GM21367 (cell line): ENCODE measurements at regions not wholly inside any gene's neighbourhood (a gene's known extent, or its start where the extent isn't known, plus 50 kb on each side); places are given as distances from the start of the nearest gene placed in this dataset.
"Not testable (repeated sequence)": the region's sequence is repeated elsewhere in the genome, so short reads cannot be mapped to it uniquely, and the experiment has no call there.

Source experiments
- ATAC-seq: cut with Tn5 transposase; IDR thresholded peaks from one replicate; pipeline ENCODE4 v1.9.1; 2021; ENCODE audit not compliant: unreplicated experiment

GRCh38 chr12:65721541-65722190 lies 102.6 kb upstream of the HMGA2 start:
- ATAC-seq = no peak

DNA sequence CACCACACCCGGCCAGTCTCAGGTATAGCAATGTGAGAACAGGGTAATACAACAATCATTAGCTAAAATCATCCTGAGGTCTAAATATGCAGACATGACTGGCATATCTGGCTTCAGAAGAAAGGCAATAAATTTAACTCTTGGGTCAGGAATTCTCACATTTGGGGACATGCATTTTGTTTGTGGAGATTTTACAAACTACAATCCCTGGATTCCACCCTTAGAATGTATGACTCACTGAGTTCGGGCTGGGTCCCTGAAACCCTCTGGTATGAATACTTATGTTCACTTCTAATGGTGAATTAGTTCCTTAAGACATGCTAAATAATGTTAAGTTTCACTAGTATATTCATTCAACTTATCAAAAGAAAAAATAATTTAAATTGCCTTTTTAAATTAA lies 98.9 kb upstream of the HMGA2 start:
- ATAC-seq = no peak

DNA sequence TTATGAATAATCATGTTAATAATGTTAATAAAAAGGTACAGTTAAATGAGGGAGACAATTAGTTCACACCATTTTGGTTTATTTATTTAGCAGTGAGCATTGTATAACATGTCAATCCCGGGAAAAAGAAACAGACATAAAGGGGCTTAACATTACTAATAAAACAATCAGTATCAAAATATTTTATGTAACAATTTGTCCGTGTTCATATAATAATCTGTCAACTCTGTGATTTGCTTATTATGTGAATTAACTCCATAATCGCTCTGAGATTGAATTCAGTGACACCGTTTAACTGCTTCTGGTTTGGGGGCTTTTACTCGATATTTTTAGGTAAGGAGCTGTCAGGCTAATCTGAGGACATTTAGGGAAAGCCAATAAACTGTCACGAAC lies 95.8 kb upstream of the HMGA2 start:
- ATAC-seq = no peak

GRCh38 chr12:65728848-65729793 lies 95.2 kb upstream of the HMGA2 start:
- no peak for ATAC-seq

DNA sequence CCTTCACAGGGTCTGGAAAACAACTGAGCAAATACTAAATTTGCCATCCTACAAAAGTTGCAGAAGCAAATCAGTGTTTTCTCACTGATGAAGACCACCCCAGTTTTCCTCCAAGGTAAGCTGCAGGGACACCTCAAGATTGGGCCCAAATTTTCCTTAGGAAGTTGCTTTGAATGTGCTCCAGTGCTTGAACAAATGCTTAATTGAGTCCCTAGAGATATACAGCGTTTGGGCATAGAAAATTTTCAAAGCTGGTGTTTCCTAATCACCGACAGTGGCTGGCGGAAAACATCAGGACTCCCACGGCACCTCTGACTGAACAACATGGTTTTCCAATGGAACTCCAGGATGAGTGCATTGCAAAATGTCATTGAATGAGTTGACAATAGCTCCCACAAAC lies 92.5 kb upstream of the HMGA2 start:
- ATAC-seq = no peak

GRCh38 chr12:65733643-65734042 lies 90.6 kb upstream of the HMGA2 start:
- ATAC-seq = not testable (repeated sequence)

- no peak for ATAC-seq
Observed at GRCh38 chr12:65734226-65734625, 90.1 kb upstream of the HMGA2 start.

DNA sequence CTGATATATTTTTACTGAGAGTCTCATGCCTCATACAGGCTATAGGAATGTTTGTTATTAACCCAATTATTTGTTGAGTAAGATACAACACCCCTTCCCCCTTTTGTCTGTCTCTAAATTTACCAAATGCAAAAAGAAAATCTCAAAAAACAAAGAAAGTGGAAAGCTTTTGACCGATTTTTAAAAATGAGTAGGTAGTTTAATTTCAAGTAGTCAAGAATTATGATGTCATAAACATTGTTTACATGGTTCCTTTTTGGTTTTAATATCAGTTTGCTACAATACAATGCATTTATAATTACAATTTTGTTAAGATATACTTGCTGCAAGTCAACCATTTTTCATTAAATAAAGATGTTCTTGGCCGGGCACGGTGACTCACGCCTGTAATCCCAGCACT lies 84.7 kb upstream of the HMGA2 start:
- no peak for ATAC-seq

DNA sequence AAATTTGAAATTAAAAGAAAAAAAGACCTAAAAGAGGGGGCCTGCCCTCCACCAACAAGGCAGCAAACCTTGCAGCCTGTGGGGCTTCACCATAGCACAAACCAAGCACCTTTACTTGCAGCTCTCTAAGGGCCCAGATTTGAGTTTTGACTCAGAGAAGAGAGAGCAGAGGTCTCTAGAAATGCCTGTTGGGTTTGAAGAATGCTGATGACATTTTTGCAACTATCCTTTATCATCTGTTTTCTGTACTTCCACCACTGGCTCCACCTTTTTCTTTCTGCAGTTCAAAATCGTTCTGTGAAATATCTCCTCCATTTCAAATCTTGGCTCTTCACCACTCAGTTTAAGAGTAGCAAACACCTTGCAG lies 83.8 kb upstream of the HMGA2 start:
- ATAC-seq = no peak

- peak; percentile 70 for ATAC-seq
Observed at GRCh38 chr12:65740873-65741600, 83.2 kb upstream of the HMGA2 start.

DNA sequence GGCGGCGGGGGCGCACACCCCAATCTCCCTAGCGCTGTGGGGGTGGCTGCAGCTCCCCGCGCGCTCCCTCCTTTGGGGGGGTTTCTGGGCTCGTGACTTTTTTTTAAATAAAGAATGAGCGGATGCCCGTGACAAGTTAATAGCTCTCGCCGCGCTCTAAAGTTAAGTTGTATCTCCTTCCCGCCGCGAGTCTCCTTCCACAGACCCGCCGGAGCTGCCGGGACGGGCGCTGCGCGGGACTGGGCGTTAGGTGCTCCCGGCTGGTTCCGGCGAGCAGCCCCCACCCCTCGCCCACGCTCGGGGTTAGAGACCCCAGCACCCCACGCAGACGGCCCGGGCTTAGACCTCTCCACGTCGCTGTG lies 82.6 kb upstream of the HMGA2 start:
- ATAC-seq = peak; percentile 17

GRCh38 chr12:65742018-65743010 lies 82.0 kb upstream of the HMGA2 start:
- ATAC-seq = no peak

GRCh38 chr12:65744236-65744840 lies 79.9 kb upstream of the HMGA2 start:
- not testable (repeated sequence) for ATAC-seq

DNA sequence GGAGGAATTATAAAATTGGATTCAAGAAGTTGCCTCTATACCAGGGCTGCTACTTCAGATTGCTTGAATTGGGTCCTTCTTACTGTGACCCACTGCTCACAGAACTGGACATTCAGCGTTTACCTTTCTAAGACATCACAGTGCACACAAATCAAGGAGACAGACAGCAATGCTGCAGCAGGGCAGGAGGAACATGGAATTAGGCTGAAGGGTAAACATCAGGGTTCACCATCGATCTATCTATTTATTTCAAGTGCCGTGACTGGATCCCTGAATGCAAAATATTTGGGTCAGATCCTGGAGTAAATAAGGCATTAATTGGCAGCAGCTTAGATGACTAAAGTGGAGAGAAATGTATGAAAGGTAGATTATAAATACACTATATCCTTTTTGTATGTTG lies 76.9 kb upstream of the HMGA2 start:
- no peak for ATAC-seq

- ATAC-seq = no peak
Observed at GRCh38 chr12:65748332-65748731, 76.0 kb upstream of the HMGA2 start.

DNA sequence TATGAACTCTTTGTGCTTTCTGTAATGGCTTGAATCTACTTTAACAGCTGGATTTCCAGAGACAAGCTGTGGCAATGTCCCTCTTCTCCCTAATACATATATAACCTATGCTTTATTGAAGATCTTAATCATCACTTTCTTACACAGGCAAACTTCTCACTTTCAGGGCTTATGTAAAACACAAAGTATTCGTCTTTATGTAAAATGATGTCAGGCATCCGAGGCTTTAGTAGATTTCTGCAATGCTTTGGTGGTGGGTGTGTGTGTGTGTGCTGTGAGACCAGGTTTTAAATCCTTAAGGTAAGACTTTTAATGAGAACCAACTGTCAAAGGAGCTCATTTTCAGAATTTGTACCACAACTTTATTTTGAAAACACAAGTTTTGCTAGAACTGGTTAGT lies 70.0 kb upstream of the HMGA2 start:
- no peak for ATAC-seq

DNA sequence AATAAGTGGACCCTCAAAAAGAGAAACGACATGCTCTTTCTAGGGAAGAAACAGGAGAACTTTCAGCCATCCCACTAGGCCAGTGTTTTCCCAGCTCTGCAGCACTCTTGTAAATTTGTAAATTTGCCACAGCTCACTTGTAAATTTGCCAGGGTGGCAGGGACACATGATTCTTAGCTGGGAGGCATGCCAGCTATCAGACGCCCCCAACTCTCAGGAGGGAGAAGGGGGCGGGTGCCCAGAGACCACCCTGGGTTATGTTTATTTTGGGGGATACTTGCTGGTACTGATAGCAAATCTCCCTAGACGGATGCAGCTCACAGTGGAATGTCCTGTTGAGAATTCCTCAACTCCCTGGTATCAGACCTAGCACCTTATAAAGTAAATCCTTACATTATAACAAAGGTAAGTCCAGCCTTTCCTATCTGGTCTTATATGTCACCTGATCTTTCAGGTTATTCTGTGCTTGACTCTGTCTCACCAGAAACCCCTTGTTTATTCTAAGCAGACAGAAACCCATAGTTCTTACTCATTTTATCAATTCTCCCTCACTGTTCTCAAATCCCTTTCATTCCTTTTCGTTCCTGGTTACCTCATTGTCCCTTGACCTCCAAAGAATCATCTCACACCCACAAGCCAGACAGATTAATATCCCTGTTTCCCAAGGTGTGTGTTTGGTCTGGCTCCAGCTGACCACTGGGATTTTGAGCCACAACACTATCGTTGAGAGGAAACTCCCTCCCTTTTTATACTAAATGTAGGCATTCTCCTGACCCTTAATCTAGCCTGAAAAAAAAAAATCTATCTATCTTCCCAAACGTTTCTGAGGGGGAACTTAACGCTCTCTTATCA lies 69.3 kb upstream of the HMGA2 start:
- ATAC-seq = no peak

- ATAC-seq = no peak
Observed at GRCh38 chr12:65755596-65755978, 68.7 kb upstream of the HMGA2 start.

DNA sequence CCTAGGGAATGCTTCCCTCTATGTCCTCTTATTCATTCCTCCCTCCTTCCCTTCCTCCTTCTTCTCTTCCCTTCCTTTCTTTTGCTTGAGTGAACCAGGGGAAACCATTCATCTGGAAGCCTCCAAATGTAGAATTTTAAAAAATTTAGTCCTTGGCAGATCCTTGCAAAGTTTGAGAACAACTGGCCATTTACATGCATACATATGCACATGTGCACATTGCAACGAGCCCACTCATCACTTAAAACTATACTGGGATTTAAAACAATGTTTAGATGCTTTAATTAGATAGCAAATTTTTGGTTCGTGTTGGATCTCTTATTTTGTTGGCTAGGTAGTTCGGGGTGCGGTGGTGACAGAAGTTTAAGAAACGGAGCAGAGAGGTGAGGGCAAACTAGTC lies 68.0 kb upstream of the HMGA2 start:
- no peak for ATAC-seq
